ENCODE measurements at regions not wholly inside any gene's neighbourhood (a gene's known extent, or its start where the extent isn't known, plus 50 kb on each side); places are given as distances from the start of the nearest gene placed in this dataset.
A peak's percentile ranks its signal among the peaks of the same experiment; 100 is the strongest.
"Not testable (repeated sequence)": the region's sequence is repeated elsewhere in the genome, so short reads cannot be mapped to it uniquely, and the experiment has no call there.

GRCh38 chr1:43108080-43108479, 64.0 kb downstream of the EBNA1BP2 start:
- DNase-seq (ENCODE audit: low spot score) = no peak

GRCh38 chr1:43107664-43108063, 64.4 kb downstream of the EBNA1BP2 start:
- DNase-seq (ENCODE audit: low spot score) = no peak

- DNase-seq (ENCODE audit: low spot score) = no peak
Measured at GRCh38 chr1:43104027-43104763, 67.9 kb downstream of the EBNA1BP2 start.

- no peak for DNase-seq (ENCODE audit: low spot score)
Measured at GRCh38 chr1:43101061-43101460, 71.0 kb downstream of the EBNA1BP2 start.

- no peak for DNase-seq (ENCODE audit: low spot score)
Measured at GRCh38 chr1:43098200-43098599, 73.9 kb downstream of the EBNA1BP2 start.

GRCh38 chr1:43096528-43096927, 75.6 kb downstream of the EBNA1BP2 start:
- not testable (repeated sequence) for DNase-seq (ENCODE audit: low spot score)

- DNase-seq (ENCODE audit: low spot score) = not testable (repeated sequence)
Measured at GRCh38 chr1:43090812-43091211, 81.3 kb downstream of the EBNA1BP2 start.

GRCh38 chr1:43090157-43090556, 81.9 kb downstream of the EBNA1BP2 start:
- not testable (repeated sequence) for DNase-seq (ENCODE audit: low spot score)

- no peak for DNase-seq (ENCODE audit: low spot score)
Measured at GRCh38 chr1:43083375-43083891, 88.7 kb downstream of the EBNA1BP2 start.

GRCh38 chr1:43082740-43083139, 89.3 kb downstream of the EBNA1BP2 start:
- DNase-seq (ENCODE audit: low spot score) = no peak

- no peak for DNase-seq (ENCODE audit: low spot score)
Measured at GRCh38 chr1:43077273-43077672, 94.8 kb downstream of the EBNA1BP2 start.

- DNase-seq (ENCODE audit: low spot score) = no peak
Measured at GRCh38 chr1:43074709-43075108, 97.4 kb downstream of the EBNA1BP2 start.

- no peak for DNase-seq (ENCODE audit: low spot score)
Measured at GRCh38 chr1:43074244-43074643, 97.8 kb downstream of the EBNA1BP2 start.

- peak; percentile 76 for DNase-seq (ENCODE audit: low spot score)
Measured at GRCh38 chr1:43073490-43074230, 98.4 kb downstream of the EBNA1BP2 start.

GRCh38 chr1:43072314-43072713, 99.8 kb downstream of the EBNA1BP2 start:
- DNase-seq (ENCODE audit: low spot score) = no peak

GRCh38 chr1:43071241-43071640, 100.8 kb downstream of the EBNA1BP2 start:
- no peak for DNase-seq (ENCODE audit: low spot score)

GRCh38 chr1:43069461-43070050, 102.5 kb downstream of the EBNA1BP2 start:
- peak; percentile 66 for DNase-seq (ENCODE audit: low spot score)

- DNase-seq (ENCODE audit: low spot score) = no peak
Measured at GRCh38 chr1:43068911-43069310, 103.2 kb downstream of the EBNA1BP2 start.

- peak; percentile 34 for DNase-seq (ENCODE audit: low spot score)
Measured at GRCh38 chr1:43067977-43068751, 103.9 kb downstream of the EBNA1BP2 start.

GRCh38 chr1:43067233-43067745, 104.8 kb downstream of the EBNA1BP2 start:
- no peak for DNase-seq (ENCODE audit: low spot score)

- DNase-seq (ENCODE audit: low spot score) = no peak
Measured at GRCh38 chr1:43066578-43066977, 105.5 kb downstream of the EBNA1BP2 start.

All from globus pallidus (tissue), 1 donor.